Endothelial cell of umbilical vein (primary cell): ENCODE measurements at regions not wholly inside any gene's neighbourhood (a gene's known extent, or its start where the extent isn't known, plus 50 kb on each side); places are given as distances from the start of the nearest gene placed in this dataset.

Experiments used
- BruUV-seq: library from RNA; stranded (reverse); fragments of 400-500 nt; replicated peaks from 2 replicates; lab custom pipeline; 2021; lab: Mats Ljungman, UMichigan
- CTCF ChIA-PET: fragments of 300-600, 350-600 bp; sonication (Branson Sonifier 250); formaldehyde crosslinking; loops from one replicate; lab custom pipeline; 2021; ENCODE audit warnings: antibody characterized with exemption, inconsistent platforms; lab: Charles Lee
- POLR2A ChIA-PET: fragments of 300-600, 350-600 bp; sonication (Branson Sonifier 250); formaldehyde crosslinking; loops from one replicate; lab custom pipeline; 2021; ENCODE audit warnings: antibody characterized with exemption, inconsistent platforms; lab: Charles Lee
- DNase-seq: peaks from one replicate; pipeline ENCODE4 v3.0.0-alpha.2; 2011; ENCODE audit warnings: low read depth, low spot score
- FAIRE-seq: peaks from 2 replicates; lab custom pipeline; 2011; peaks lifted over from hg19 to GRCh38; lab: Jason Lieb, UNC
- H2AFZ ChIP-seq: 2 replicates; pipeline ENCODE4 v1.6.0; 2012; ENCODE audit warnings: low read depth, low read length, control low read depth, inconsistent platforms
- H3K27ac ChIP-seq: 2 replicates; pipeline ENCODE4 v1.5.1; 2011; ENCODE audit warnings: low read depth, mild to moderate bottlenecking, control low read depth, low read length, moderate library complexity; ENCODE audit not compliant: insufficient read depth
- H3K27me3 ChIP-seq, 2 experiments: 2 replicates each; pipeline versions ENCODE4 v1.6.0 to v1.6.1; 2011; ENCODE audit warnings: low read length in 2 of 2, mixed read lengths in 1 of 2; ENCODE audit not compliant: control insufficient read depth in 2 of 2, insufficient read depth in 2 of 2
- H3K36me3 ChIP-seq, 2 experiments: 2 replicates in 1 of 2; 3 replicates in 1 of 2; pipeline ENCODE4 v1.5.1; 2011; ENCODE audit warnings: low read length in 2 of 2, mild to moderate bottlenecking in 1 of 2, moderate library complexity in 1 of 2; ENCODE audit not compliant: control insufficient read depth in 2 of 2, insufficient read depth in 2 of 2; ENCODE audit errors: extremely low read depth in 1 of 2
- H3K4me1 ChIP-seq: 3 replicates; pipeline ENCODE4 v1.5.1; 2011; ENCODE audit warnings: mild to moderate bottlenecking, low read length; ENCODE audit not compliant: control insufficient read depth, insufficient read depth; ENCODE audit errors: extremely low read depth
- H3K4me2 ChIP-seq: 2 replicates; pipeline ENCODE4 v1.6.1; 2011; ENCODE audit warnings: low read length, control low read depth, mixed read lengths; ENCODE audit not compliant: insufficient read depth
- H3K4me3 ChIP-seq, 3 experiments: fragments of 200-600 bp in 1 of 3; sonication (generic), shearing (Covaris generic) in 1 of 3; replicated peaks in 1 of 3; 2 replicates each; pipeline ENCODE4 v1.5.1; 2011 to 2016; ENCODE audit warnings: control low read depth in 3 of 3, low read length in 3 of 3, mild to moderate bottlenecking in 2 of 3, inconsistent platforms in 1 of 3, low read depth in 1 of 3, moderate library complexity in 1 of 3; ENCODE audit not compliant: insufficient read depth in 1 of 3
- H3K79me2 ChIP-seq: 2 replicates; pipeline ENCODE4 v1.6.0; 2012; ENCODE audit warnings: low read length, inconsistent platforms; ENCODE audit not compliant: control insufficient read depth, insufficient read depth
- H3K9ac ChIP-seq: replicated peaks from 2 replicates; pipeline ENCODE3; 2011; ENCODE audit warnings: low read length, control low read depth; ENCODE audit not compliant: insufficient read depth; ENCODE audit errors: extremely low read depth
- H3K9me1 ChIP-seq: replicated peaks from 3 replicates; pipeline ENCODE4 v1.6.0; 2011; ENCODE audit warnings: mild to moderate bottlenecking, low read length; ENCODE audit not compliant: control insufficient read depth, insufficient read depth; ENCODE audit errors: extremely low read depth
- H3K9me3 ChIP-seq: replicated peaks from 2 replicates; pipeline ENCODE4 v1.5.1; 2012; ENCODE audit warnings: low read length, inconsistent platforms; ENCODE audit not compliant: control insufficient read depth, insufficient read depth
- H4K20me1 ChIP-seq: replicated peaks from 2 replicates; pipeline ENCODE3; 2011; ENCODE audit warnings: mild to moderate bottlenecking, low read length; ENCODE audit not compliant: control insufficient read depth, insufficient read depth; ENCODE audit errors: extremely low read depth
- CTCF ChIP-seq, 2 donors: IDR thresholded peaks; 1 replicate in 1 of 2; 2 replicates in 1 of 2; pipeline ENCODE4 v1.5.1; 2011; ENCODE audit warnings: low read length in 2 of 2, mild to moderate bottlenecking in 2 of 2, moderate library complexity in 2 of 2, control low read depth in 1 of 2, inconsistent platforms in 1 of 2, low read depth in 1 of 2; ENCODE audit not compliant: insufficient read depth in 1 of 2; ENCODE audit errors: extremely low read depth in 1 of 2
- EZH2 ChIP-seq: IDR thresholded peaks from 2 replicates; pipeline ENCODE4 v1.6.1; 2012; ENCODE audit warnings: borderline replicate concordance, low read depth, mild to moderate bottlenecking, moderate library complexity, low read length, inconsistent platforms; ENCODE audit not compliant: severe bottlenecking
- FOS ChIP-seq: IDR thresholded peaks from 2 replicates; pipeline ENCODE4 v1.6.1; 2011; ENCODE audit warnings: mild to moderate bottlenecking, low read length, moderate library complexity, borderline replicate concordance; ENCODE audit not compliant: insufficient read depth
- GATA2 ChIP-seq: IDR thresholded peaks from 2 replicates; pipeline ENCODE4 v1.7.0; 2011; ENCODE audit warnings: low read depth, mild to moderate bottlenecking, moderate library complexity, mixed read lengths, low read length; ENCODE audit not compliant: insufficient read length, insufficient read depth
- JUN ChIP-seq: IDR thresholded peaks from 2 replicates; pipeline ENCODE4 v1.6.1; 2011; ENCODE audit warnings: borderline replicate concordance, low read depth; ENCODE audit not compliant: insufficient read length, insufficient read depth
- MAX ChIP-seq: IDR thresholded peaks from 2 replicates; pipeline ENCODE4 v1.6.1; 2011; ENCODE audit not compliant: insufficient read depth, insufficient read length
- MYC ChIP-seq: IDR thresholded peaks from one replicate; pipeline ENCODE4 v1.6.1; 2011; ENCODE audit warnings: mild to moderate bottlenecking, low read depth, low read length
- POLR2A ChIP-seq: IDR thresholded peaks from 2 replicates; pipeline ENCODE4 v1.6.1; 2012; ENCODE audit warnings: low read depth, mild to moderate bottlenecking, control low read depth, low read length
- POLR2AphosphoS5 ChIP-seq: IDR thresholded peaks from 2 replicates; pipeline ENCODE4 v1.6.1; 2012; ENCODE audit warnings: low read depth, mild to moderate bottlenecking, control low read depth, low read length, moderate library complexity; ENCODE audit not compliant: insufficient read depth
- dilution Hi-C: fragments of 300-500 bp; cut with MboI; formaldehyde crosslinking; loops from one replicate; pipeline ENCODE4 v1.15.0; 2019; ENCODE audit warnings: low sequenced_read_pairs; ENCODE audit not compliant: extremely low pct_ligation_motif_present
- intact Hi-C: fragments of 100-400 bp; cut with micrococcal nuclease; formaldehyde crosslinking; loops from one replicate; pipeline ENCODE4 v1.10.0; 2022

GRCh38 chr19:30083125-30083681, 141.2 kb downstream of the URI1 start:
- POLR2A ChIA-PET: no interaction called here

GRCh38 chr19:30083701-30084156, 141.7 kb downstream of the URI1 start:
- Histone ChIP-seq H3K4me3 (no peak overlapping the region), H3K9me1 (no peaks in the 10 kb centered on the region), H3K27me3 (no peaks in the 10 kb centered on the region), H3K36me3 (no peaks in the 10 kb centered on the region), H3K79me2 (no peaks in the 10 kb centered on the region), H3K9ac (no peak overlapping the region), H2AFZ (no peak overlapping the region), H3K9me3 (no peaks in the 10 kb centered on the region), H3K4me1 (no peaks in the 10 kb centered on the region), H3K4me2 (no peak overlapping the region), H4K20me1 (no peaks in the 10 kb centered on the region), H3K27ac (no peak overlapping the region)
- DNase-seq: no peak
- CTCF ChIA-PET: no interaction called here
- no TSS peak for BruUV-seq
- no peak for FAIRE-seq
- POLR2A ChIA-PET: no interaction called here
- intact Hi-C loops: no loop called here
- dilution Hi-C loops: no loop called here
- no peak for TF ChIP-seq JUN
- TF ChIP-seq MAX: no peak
- TF ChIP-seq POLR2AphosphoS5: no peak
- TF ChIP-seq POLR2A: no peak
- no peak for TF ChIP-seq GATA2
- TF ChIP-seq EZH2: no peak
- TF ChIP-seq FOS: no peak
- no peak for TF ChIP-seq MYC
- no peak for TF ChIP-seq CTCF (IDR thresholded peaks at IDR 0.05; ENCODE audit: extremely low read depth in 1 of 2, insufficient read depth in 1 of 2, low read depth in 1 of 2, low read length in 2 of 2)

More at GRCh38 chr19:30083125-30083681, 141.2 kb downstream of the URI1 start:
- Histone ChIP-seq H3K9me3 (no peaks in the 10 kb centered on the region), H3K9ac (no peak overlapping the region), H4K20me1 (no peaks in the 10 kb centered on the region), H3K4me1 (no peaks in the 10 kb centered on the region), H3K27me3 (no peaks in the 10 kb centered on the region), H3K4me3 (no peak overlapping the region), H3K4me2 (no peak overlapping the region), H3K9me1 (no peaks in the 10 kb centered on the region), H3K36me3 (no peaks in the 10 kb centered on the region), H3K79me2 (no peaks in the 10 kb centered on the region), H3K27ac (no peak overlapping the region), H2AFZ (no peak overlapping the region)
- DNase-seq (no peak), FAIRE-seq (no peak)
- dilution Hi-C loops (no loop called here), intact Hi-C loops (no loop called here)
- BruUV-seq: no TSS peak
- TF ChIP-seq JUN: no peak
- TF ChIP-seq MAX: no peak
- no peak for TF ChIP-seq GATA2
- no peak for TF ChIP-seq EZH2
- CTCF ChIA-PET: no interaction called here
